BJ (cell line): ENCODE measurements at regions not wholly inside any gene's neighbourhood (a gene's known extent, or its start where the extent isn't known, plus 50 kb on each side); places are given as distances from the start of the nearest gene placed in this dataset.

ENCODE experiments used
- CTCF ChIA-PET: fragments of 350-600 bp; formaldehyde crosslinking; extraction: SDS; loops from one replicate; lab custom pipeline; 2021; ENCODE audit warnings: antibody characterized with exemption, inconsistent platforms; lab: Yijun Ruan, JAX
- POLR2A ChIA-PET: fragments of 300-600 bp; sonication (Branson Sonifier 250); formaldehyde crosslinking; extraction: SDS; loops from one replicate; lab custom pipeline; 2021; ENCODE audit warnings: antibody characterized with exemption; lab: Charles Lee
- DNase-seq: peaks from one replicate; pipeline ENCODE4 v3.0.0-alpha.2; 2011; ENCODE audit warnings: low read depth
- H3K27me3 ChIP-seq: 2 replicates; pipeline ENCODE4 v1.6.0; 2011; ENCODE audit warnings: low read length; ENCODE audit not compliant: control insufficient read depth, insufficient read depth
- H3K36me3 ChIP-seq: 2 replicates; pipeline ENCODE4 v1.5.1; 2011; ENCODE audit warnings: low read length; ENCODE audit not compliant: control insufficient read depth, insufficient read depth
- H3K4me3 ChIP-seq: 2 replicates; pipeline ENCODE4 v1.5.1; 2011; ENCODE audit warnings: low read depth, mild to moderate bottlenecking, control low read depth, low read length
- TF ChIP-seq, protein P1 (sequence below): IDR thresholded peaks from 2 replicates; pipeline ENCODE4 v1.5.1; 2011; ENCODE audit warnings: low read depth, mild to moderate bottlenecking, control low read depth, inconsistent platforms, low read length, moderate library complexity; ENCODE audit not compliant: insufficient read depth

DNA sequence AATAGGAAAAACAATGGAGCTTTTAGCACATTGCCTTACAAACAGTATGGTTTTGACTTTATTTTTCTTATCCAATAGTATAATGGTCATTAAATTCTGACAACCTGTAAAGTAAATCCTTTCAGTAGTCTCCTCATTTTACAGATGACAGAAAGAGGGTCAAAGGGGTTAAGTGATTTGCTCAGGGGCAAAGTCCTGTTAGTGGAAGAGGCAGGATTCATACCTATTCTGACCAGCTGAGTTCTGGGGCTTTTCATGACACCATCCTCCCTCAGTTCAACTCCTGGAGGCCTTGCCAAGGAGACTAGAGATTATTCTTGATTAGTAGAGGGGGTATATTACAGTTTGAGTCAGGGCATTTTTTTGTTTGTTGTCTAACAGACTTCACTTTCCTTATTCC lies 278.7 kb upstream of the DUSP10 start:
- DNase-seq = no peak
- TF ChIP-seq, protein P1, sequence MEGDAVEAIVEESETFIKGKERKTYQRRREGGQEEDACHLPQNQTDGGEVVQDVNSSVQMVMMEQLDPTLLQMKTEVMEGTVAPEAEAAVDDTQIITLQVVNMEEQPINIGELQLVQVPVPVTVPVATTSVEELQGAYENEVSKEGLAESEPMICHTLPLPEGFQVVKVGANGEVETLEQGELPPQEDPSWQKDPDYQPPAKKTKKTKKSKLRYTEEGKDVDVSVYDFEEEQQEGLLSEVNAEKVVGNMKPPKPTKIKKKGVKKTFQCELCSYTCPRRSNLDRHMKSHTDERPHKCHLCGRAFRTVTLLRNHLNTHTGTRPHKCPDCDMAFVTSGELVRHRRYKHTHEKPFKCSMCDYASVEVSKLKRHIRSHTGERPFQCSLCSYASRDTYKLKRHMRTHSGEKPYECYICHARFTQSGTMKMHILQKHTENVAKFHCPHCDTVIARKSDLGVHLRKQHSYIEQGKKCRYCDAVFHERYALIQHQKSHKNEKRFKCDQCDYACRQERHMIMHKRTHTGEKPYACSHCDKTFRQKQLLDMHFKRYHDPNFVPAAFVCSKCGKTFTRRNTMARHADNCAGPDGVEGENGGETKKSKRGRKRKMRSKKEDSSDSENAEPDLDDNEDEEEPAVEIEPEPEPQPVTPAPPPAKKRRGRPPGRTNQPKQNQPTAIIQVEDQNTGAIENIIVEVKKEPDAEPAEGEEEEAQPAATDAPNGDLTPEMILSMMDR = no peak
- H3K36me3 ChIP-seq = no peaks in the 10 kb centered on the region
- POLR2A ChIA-PET = no interaction called here
- CTCF ChIA-PET = interaction anchor here (1.2 kb wide), 1 partner anchor 30 kb away, joined by 3 read pairs; no protein-coding TSS in a partner anchor
- no peaks in the 10 kb centered on the region for H3K27me3 ChIP-seq
- H3K4me3 ChIP-seq = no peak overlapping the region

DNA sequence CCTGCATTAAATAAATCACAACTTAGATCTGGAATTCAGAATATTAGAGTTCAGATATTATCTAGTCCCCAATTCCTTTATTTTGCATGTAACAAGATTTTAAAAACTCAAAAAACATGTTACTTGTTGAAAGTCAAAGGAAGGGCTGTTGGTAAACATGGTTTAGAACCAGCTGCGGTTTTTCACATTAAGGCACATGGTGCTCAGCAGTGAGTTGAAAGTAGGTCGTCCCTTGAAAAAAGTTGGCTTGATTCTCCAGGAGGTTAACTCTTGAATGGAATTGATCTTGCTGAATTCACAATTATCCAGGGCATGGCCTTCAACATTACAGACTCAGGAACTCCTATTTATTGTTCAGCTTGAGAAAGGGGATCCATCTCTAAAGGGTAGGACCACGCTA lies 277.1 kb upstream of the DUSP10 start:
- POLR2A ChIA-PET = no interaction called here
- CTCF ChIA-PET = no interaction called here
- TF ChIP-seq, protein P1 = no peak
- Histone ChIP-seq H3K4me3 (no peak overlapping the region), H3K36me3 (no peaks in the 10 kb centered on the region), H3K27me3 (no peaks in the 10 kb centered on the region)
- no peak for DNase-seq

DNA sequence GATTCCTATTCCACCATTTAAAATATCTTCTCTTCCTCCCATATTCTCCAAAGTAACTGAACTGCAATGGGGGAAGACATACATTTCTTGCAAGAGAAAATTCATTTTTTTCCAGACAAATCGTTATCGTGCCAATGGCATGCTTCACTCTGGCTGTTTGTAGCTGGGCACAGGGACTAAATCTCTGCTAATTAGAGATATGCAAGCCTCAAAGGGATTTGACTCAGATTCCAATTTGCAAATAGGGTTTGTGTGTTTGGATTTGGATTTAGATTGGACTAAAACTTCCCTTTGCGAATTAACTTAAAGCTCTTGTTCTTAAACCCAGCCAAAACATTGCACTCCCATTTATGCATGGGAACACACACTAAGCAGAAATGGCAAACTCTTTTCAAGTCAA lies 276.2 kb upstream of the DUSP10 start:
- DNase-seq = no peak
- ChIA-PET CTCF (no interaction called here), POLR2A (no interaction called here)
- Histone ChIP-seq H3K27me3 (no peaks in the 10 kb centered on the region), H3K36me3 (no peaks in the 10 kb centered on the region), H3K4me3 (no peak overlapping the region)
- TF ChIP-seq, protein P1 = no peak

DNA sequence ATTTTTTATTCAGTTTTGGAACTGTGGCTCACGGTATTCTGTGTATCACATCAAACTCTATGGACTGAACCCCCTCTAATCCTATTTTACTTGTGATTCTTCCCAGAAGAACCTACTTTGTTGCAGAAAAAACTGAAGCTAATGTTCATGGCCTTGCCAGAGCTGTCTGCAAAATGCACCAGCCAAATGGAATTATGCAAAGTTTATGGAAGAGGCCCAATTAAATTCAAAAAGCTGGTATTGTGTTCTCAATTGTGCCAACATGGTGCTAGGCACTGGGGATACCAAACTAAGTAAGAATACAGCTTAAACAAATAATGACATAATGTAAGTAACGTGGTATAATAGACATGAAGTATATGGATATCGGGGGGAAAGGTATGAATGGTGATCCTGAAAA lies 273.8 kb upstream of the DUSP10 start:
- no peak for DNase-seq
- Histone ChIP-seq H3K36me3 (no peaks in the 10 kb centered on the region), H3K27me3 (no peaks in the 10 kb centered on the region), H3K4me3 (no peak overlapping the region)
- ChIA-PET POLR2A (no interaction called here), CTCF (no interaction called here)
- TF ChIP-seq, protein P1 = no peak

DNA sequence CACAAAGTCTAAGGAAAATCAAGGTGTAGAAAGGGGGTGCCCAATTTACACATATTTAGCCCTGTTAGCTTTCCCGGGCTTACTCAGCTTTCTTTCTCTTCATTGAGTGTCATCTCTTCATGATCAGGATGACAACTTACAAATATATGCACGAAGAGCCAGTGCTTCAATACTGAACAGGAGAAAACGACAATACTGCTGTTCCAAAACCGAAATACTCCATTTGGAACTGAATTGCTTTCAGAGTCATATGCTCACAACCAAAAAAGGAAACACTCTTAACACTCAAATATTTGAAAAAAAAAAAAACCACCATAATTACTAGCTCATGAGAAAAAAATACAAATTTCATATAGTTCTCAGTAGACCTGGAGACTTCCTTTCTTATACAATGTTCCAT lies 272.1 kb upstream of the DUSP10 start:
- TF ChIP-seq, protein P1 = no peak
- no peak for DNase-seq
- H3K4me3 ChIP-seq = no peak overlapping the region
- POLR2A ChIA-PET = no interaction called here
- CTCF ChIA-PET = interaction anchor here (1.1 kb wide), 1 partner anchor 441 kb away, joined by 4 read pairs; no protein-coding TSS in a partner anchor
- H3K27me3 ChIP-seq = no peaks in the 10 kb centered on the region
- H3K36me3 ChIP-seq = no peaks in the 10 kb centered on the region
